ENCODE measurements at regions not wholly inside any gene's neighbourhood (a gene's known extent, or its start where the extent isn't known, plus 50 kb on each side); places are given as distances from the start of the nearest gene placed in this dataset.

- Histone ChIP-seq H3K9me3 (no peaks in the 10 kb centered on the region), H3K27me3 (no peaks in the 10 kb centered on the region), H3K4me3 (no peak overlapping the region), H3K36me3 (no peaks in the 10 kb centered on the region), H3K4me1 (no peaks in the 10 kb centered on the region), H3K27ac (no peak overlapping the region)
- no peak for DNase-seq
- peak in 1 of 6 experiments; percentile 4 for TF ChIP-seq CTCF (IDR thresholded peaks at IDR 0.05)
- TF ChIP-seq POLR2A (IDR thresholded peaks at IDR 0.05), result no peak
These were observed 697.5 kb upstream of the CBLB start for GRCh38 chr3:106566277-106566676.

GRCh38 chr3:106570426-106570825 is 701.6 kb upstream of the CBLB start:
- TF ChIP-seq CTCF (IDR thresholded peaks at IDR 0.05) (no peak), POLR2A (IDR thresholded peaks at IDR 0.05) (no peak)
- DNase-seq, result no peak
- H3K27ac ChIP-seq, result no peak overlapping the region
- no peaks in the 10 kb centered on the region for H3K9me3 ChIP-seq
- no peak overlapping the region for H3K4me3 ChIP-seq
- no peaks in the 10 kb centered on the region for H3K27me3 ChIP-seq
- H3K4me1 ChIP-seq, result no peaks in the 10 kb centered on the region
- no peaks in the 10 kb centered on the region for H3K36me3 ChIP-seq

DNA sequence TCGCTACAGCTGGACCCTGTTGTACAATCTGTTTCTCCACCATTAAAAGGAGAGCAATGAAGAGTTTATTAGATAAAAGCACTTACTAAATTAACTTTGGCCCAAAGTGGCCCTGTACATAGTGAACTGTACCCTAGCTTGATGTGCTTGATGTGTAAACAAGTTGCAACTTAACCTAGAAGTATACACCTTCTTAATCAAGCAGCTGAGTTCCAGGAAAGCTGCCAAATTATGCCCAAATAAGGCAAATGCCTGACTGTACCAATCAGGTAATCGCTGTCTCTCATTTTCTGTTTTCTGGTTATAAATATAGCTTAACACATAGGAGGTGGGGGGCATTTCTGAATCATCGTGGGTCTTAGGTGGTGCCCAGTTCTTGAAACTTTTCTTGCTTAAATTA is 704.8 kb upstream of the CBLB start:
- Histone ChIP-seq H3K27me3 (no peaks in the 10 kb centered on the region), H3K4me1 (no peaks in the 10 kb centered on the region), H3K36me3 (no peaks in the 10 kb centered on the region), H3K4me3 (no peak overlapping the region), H3K27ac (no peak overlapping the region), H3K9me3 (no peaks in the 10 kb centered on the region)
- TF ChIP-seq POLR2A (IDR thresholded peaks at IDR 0.05) (no peak), CTCF (IDR thresholded peaks at IDR 0.05) (no peak)
- DNase-seq, result no peak

- H3K27me3 ChIP-seq, result no peaks in the 10 kb centered on the region
- DNase-seq, result no peak
- H3K27ac ChIP-seq, result no peak overlapping the region
- no peak overlapping the region for H3K4me3 ChIP-seq
- H3K9me3 ChIP-seq, result no peaks in the 10 kb centered on the region
- H3K36me3 ChIP-seq, result no peaks in the 10 kb centered on the region
- TF ChIP-seq POLR2A (IDR thresholded peaks at IDR 0.05) (no peak), CTCF (IDR thresholded peaks at IDR 0.05) (no peak)
- no peaks in the 10 kb centered on the region for H3K4me1 ChIP-seq
These were observed 706.2 kb upstream of the CBLB start for GRCh38 chr3:106575029-106575428.

DNA sequence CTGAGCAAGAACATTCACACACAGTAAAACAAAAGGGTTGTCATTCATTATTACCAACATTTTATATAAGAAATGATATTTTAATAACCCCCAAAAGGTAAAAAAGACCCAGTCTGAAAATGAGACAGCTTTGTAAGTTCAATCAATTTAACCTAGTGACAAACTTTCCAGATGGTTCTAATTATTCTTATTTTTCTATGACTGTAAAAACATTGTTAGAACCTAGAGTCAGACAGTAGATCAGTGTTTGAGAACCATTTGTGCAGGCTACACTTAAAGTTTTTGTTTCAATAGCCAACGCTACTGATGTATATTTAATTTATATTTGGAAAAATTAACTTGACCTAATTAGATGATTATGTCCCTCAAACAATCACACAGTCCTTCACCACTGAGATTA is 708.4 kb upstream of the CBLB start:
- Histone ChIP-seq H3K4me3 (no peak overlapping the region), H3K9me3 (no peaks in the 10 kb centered on the region), H3K36me3 (no peaks in the 10 kb centered on the region), H3K27ac (no peak overlapping the region), H3K27me3 (no peaks in the 10 kb centered on the region), H3K4me1 (no peaks in the 10 kb centered on the region)
- TF ChIP-seq POLR2A (IDR thresholded peaks at IDR 0.05) (no peak), CTCF (IDR thresholded peaks at IDR 0.05) (no peak)
- DNase-seq, result no peak

- no peak for DNase-seq
- TF ChIP-seq CTCF (IDR thresholded peaks at IDR 0.05) (no peak), POLR2A (IDR thresholded peaks at IDR 0.05) (no peak)
- Histone ChIP-seq H3K27me3 (no peaks in the 10 kb centered on the region), H3K4me1 (no peaks in the 10 kb centered on the region), H3K36me3 (no peaks in the 10 kb centered on the region), H3K9me3 (no peaks in the 10 kb centered on the region), H3K27ac (no peak overlapping the region), H3K4me3 (no peak overlapping the region)
These were observed 710.1 kb upstream of the CBLB start for GRCh38 chr3:106578911-106579310.

Data from Peyer's patch (tissue), 4 donors.